Type B pancreatic cell (in vitro differentiated cells): ENCODE measurements at regions not wholly inside any gene's neighbourhood (a gene's known extent, or its start where the extent isn't known, plus 50 kb on each side); places are given as distances from the start of the nearest gene placed in this dataset.

ENCODE experiments used
- DNase-seq: peaks from one replicate; pipeline ENCODE4 v3.0.0; 2021; ENCODE audit warnings: mixed read lengths; ENCODE audit not compliant: unreplicated experiment; ENCODE audit errors: extremely low spot score
- H3K27ac Mint-ChIP-seq: 2 replicates; pipeline ENCODE4 v1.8.0; 2021; ENCODE audit warnings: mild to moderate bottlenecking, mixed read lengths
- H3K27me3 Mint-ChIP-seq: 2 replicates; pipeline ENCODE4 v1.8.0; 2021; ENCODE audit warnings: mixed read lengths
- H3K36me3 Mint-ChIP-seq: 2 replicates; pipeline ENCODE4 v1.8.0; 2021; ENCODE audit warnings: mixed read lengths
- H3K4me1 Mint-ChIP-seq: one replicate; pipeline ENCODE4 v1.8.0; 2021; ENCODE audit warnings: mixed read lengths; ENCODE audit not compliant: unreplicated experiment
- H3K4me3 Mint-ChIP-seq: 2 replicates; pipeline ENCODE4 v1.8.0; 2021; ENCODE audit warnings: mild to moderate bottlenecking, mixed read lengths
- H3K9me3 Mint-ChIP-seq: 2 replicates; pipeline ENCODE4 v1.8.0; 2021; ENCODE audit warnings: mixed read lengths
- TF ChIP-seq, protein P1 (sequence below): fragments of 200-600 bp; sonication (generic); conservative IDR thresholded peaks from 2 replicates; pipeline ENCODE4 v1.5.0; 2021; ENCODE audit warnings: antibody characterized with exemption, mild to moderate bottlenecking

DNA sequence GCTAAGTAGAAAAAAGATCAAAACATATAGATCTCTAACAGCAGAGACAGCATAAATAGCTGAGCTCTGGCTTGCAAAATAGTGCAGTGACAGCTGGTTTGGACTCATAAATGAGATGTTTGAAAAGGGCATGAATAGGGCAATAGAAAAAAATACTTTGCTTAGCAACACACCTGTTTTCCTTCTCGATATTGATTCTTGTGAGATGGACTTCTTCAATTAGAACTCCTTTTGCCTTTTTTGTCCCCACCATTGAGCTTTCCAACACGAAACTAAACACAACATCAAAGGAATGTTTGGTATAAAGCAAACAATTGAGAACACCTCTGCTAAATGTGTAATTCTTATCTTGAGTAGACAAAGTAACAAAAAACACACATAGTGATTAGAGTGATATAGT lies 726.3 kb downstream of the RAPGEF2 start:
- TF ChIP-seq, protein P1, sequence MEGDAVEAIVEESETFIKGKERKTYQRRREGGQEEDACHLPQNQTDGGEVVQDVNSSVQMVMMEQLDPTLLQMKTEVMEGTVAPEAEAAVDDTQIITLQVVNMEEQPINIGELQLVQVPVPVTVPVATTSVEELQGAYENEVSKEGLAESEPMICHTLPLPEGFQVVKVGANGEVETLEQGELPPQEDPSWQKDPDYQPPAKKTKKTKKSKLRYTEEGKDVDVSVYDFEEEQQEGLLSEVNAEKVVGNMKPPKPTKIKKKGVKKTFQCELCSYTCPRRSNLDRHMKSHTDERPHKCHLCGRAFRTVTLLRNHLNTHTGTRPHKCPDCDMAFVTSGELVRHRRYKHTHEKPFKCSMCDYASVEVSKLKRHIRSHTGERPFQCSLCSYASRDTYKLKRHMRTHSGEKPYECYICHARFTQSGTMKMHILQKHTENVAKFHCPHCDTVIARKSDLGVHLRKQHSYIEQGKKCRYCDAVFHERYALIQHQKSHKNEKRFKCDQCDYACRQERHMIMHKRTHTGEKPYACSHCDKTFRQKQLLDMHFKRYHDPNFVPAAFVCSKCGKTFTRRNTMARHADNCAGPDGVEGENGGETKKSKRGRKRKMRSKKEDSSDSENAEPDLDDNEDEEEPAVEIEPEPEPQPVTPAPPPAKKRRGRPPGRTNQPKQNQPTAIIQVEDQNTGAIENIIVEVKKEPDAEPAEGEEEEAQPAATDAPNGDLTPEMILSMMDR: no peak
- no peaks in the 10 kb centered on the region for H3K9me3 Mint-ChIP-seq
- peaks cover 7% of the 10 kb centered on the region for H3K4me1 Mint-ChIP-seq
- peaks cover 4% of the 10 kb centered on the region for H3K36me3 Mint-ChIP-seq
- H3K27me3 Mint-ChIP-seq: no peaks in the 10 kb centered on the region
- no peak overlapping the region for H3K4me3 Mint-ChIP-seq
- no peak for DNase-seq
- no peak overlapping the region for H3K27ac Mint-ChIP-seq

DNA sequence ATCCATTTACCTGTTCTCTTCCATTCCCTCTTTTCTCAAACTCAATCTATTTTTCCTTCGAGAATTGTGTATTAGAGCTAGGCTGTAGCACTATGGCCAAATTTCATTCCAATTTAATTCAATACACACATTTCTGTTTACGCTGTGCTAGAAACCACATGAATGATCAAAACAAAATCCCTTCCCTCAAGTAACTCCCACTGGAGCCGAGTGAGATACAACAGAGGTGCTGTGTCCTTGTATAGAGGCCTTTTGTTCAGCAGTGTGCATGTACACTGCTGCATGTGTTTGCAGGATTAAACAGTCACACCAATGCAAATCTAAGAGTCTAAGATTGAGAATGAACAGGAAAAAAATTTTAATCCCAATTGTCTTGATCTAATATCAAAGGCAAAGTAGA lies 734.2 kb downstream of the RAPGEF2 start:
- H3K4me1 Mint-ChIP-seq: no peaks in the 10 kb centered on the region
- TF ChIP-seq, protein P1: no peak
- H3K27me3 Mint-ChIP-seq: no peaks in the 10 kb centered on the region
- H3K9me3 Mint-ChIP-seq: no peaks in the 10 kb centered on the region
- no peak overlapping the region for H3K4me3 Mint-ChIP-seq
- DNase-seq: no peak
- H3K36me3 Mint-ChIP-seq: no peaks in the 10 kb centered on the region
- no peak overlapping the region for H3K27ac Mint-ChIP-seq

DNA sequence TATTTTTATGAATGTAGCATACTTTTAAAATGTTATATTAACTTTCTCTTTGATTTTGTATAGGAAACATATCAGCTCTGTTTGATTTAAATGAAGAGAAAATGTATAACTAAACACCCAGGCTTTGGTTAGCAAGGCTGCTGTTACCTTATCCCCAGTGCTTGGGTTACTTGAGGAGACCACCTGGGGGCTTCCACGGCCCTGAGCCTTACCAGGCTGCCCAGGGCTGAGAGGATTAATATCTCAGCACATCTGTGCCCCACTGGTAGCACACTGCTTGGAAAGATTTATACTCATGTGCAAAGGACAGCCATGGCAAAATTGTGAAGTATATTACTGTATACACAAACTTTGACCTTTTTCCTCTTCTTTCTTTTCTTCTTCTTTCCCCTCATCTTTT lies 752.9 kb downstream of the RAPGEF2 start:
- TF ChIP-seq, protein P1: no peak
- Mint-ChIP-seq H3K4me1 (peaks cover 9% of the 10 kb centered on the region), H3K9me3 (peaks cover 5% of the 10 kb centered on the region), H3K27ac (no peak overlapping the region), H3K27me3 (no peaks in the 10 kb centered on the region), H3K36me3 (no peaks in the 10 kb centered on the region), H3K4me3 (no peak overlapping the region)
- no peak for DNase-seq

DNA sequence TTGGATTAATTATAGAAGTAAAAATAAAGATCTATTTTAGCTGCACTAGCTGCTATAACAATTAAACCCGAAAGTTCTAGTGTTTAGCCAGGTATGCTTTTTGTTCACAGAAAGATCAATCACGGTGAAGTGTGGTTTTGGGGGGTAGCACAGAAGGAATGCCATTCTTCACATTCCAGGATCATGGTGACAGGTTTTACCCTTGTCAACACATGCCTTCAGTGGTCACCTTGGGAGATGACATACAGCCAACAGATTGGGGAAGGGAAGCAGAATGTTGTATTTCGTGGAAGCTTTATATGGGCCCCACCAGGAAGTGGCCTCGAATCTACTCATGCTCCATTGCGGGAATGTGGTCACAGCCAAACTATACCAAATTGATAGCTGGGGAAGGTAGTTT lies 753.6 kb downstream of the RAPGEF2 start:
- no peak for DNase-seq
- Mint-ChIP-seq H3K27me3 (no peaks in the 10 kb centered on the region), H3K36me3 (no peaks in the 10 kb centered on the region), H3K9me3 (peaks cover 5% of the 10 kb centered on the region), H3K4me3 (no peak overlapping the region), H3K4me1 (peaks cover 9% of the 10 kb centered on the region), H3K27ac (no peak overlapping the region)
- TF ChIP-seq, protein P1: no peak

DNA sequence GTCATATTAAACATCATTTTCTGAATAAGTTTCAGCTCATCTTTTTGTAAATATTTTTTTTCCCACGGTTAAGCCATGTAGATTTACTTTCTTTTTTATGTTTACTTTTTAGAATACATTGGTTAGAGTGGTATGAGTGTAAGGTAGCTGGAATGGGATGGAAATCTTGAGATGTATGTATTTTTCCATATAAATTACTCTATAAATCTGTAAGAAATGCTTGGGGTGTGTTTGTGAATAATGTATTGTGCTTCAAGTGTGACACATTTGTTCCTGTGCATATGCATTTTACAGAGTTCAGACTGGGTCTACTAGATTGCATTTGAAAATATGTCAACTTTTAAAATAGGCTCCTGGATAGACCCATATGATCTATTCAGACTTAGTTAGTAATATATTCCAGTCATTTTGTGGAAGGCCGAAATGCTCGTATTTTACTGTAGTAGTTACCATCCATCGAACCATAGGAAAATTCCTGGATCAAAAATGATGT lies 756.8 kb downstream of the RAPGEF2 start:
- TF ChIP-seq, protein P1: no peak
- no peaks in the 10 kb centered on the region for H3K36me3 Mint-ChIP-seq
- H3K4me1 Mint-ChIP-seq: peaks cover 9% of the 10 kb centered on the region
- H3K4me3 Mint-ChIP-seq: no peak overlapping the region
- H3K27me3 Mint-ChIP-seq: no peaks in the 10 kb centered on the region
- DNase-seq: no peak
- H3K27ac Mint-ChIP-seq: no peak overlapping the region
- peaks cover 5% of the 10 kb centered on the region for H3K9me3 Mint-ChIP-seq

DNA sequence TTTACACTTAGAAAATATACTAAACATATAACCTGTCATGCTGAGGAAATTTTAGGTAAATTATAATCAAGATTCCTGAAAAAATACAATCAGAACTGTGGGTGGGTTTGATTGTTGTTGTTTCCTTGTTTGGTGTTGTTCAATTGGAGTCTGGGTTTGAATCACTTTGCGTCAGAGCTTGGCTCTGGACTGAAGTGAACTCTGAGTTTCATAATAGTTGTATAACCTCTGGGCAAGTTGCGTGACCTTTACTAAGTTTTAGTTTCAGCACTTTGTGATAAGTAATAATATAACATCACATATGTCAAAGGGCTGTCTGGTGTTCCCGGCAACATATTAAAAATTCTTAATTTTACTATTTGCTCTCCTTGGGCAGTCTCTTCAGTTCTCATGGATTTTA lies 758.1 kb downstream of the RAPGEF2 start:
- no peaks in the 10 kb centered on the region for H3K27me3 Mint-ChIP-seq
- peaks cover 9% of the 10 kb centered on the region for H3K4me1 Mint-ChIP-seq
- H3K4me3 Mint-ChIP-seq: no peak overlapping the region
- no peak overlapping the region for H3K27ac Mint-ChIP-seq
- H3K9me3 Mint-ChIP-seq: peaks cover 5% of the 10 kb centered on the region
- TF ChIP-seq, protein P1: no peak
- DNase-seq: no peak
- no peaks in the 10 kb centered on the region for H3K36me3 Mint-ChIP-seq
